Spleen (tissue), 7 donors: ENCODE measurements at regions not wholly inside any gene's neighbourhood (a gene's known extent, or its start where the extent isn't known, plus 50 kb on each side); places are given as distances from the start of the nearest gene placed in this dataset.

ENCODE experiments used
- POLR2A ChIP-seq, 3 donors: fragments of 450-650 bp; IDR thresholded peaks; one replicate each; pipeline ENCODE4 v1.5.1; 2017; ENCODE audit warnings: antibody characterized with exemption in 3 of 3, mild to moderate bottlenecking in 1 of 3
- TF ChIP-seq, protein P1 (sequence below), 11 experiments: fragments of 200-600 bp in 7 of 11; fragments of 450-650 bp in 4 of 11; sonication (generic) in 4 of 11; IDR thresholded peaks in 8 of 11; conservative IDR thresholded peaks in 3 of 11; 1 replicate in 7 of 11; 2 replicates in 4 of 11; pipeline versions ENCODE4 v1.4.0 to v1.8.0; 2016 to 2021; ENCODE audit warnings: antibody characterized with exemption in 11 of 11, inconsistent platforms in 4 of 11, mild to moderate bottlenecking in 1 of 11
- donor health status: DM: no; HTN: no; CAD: no; lungs with moderate emphysema.
- donor health status: DM: no; HTN: no; CAD: no.
- donor health status: DM: no; HTN: no; CAD: no.

DNA sequence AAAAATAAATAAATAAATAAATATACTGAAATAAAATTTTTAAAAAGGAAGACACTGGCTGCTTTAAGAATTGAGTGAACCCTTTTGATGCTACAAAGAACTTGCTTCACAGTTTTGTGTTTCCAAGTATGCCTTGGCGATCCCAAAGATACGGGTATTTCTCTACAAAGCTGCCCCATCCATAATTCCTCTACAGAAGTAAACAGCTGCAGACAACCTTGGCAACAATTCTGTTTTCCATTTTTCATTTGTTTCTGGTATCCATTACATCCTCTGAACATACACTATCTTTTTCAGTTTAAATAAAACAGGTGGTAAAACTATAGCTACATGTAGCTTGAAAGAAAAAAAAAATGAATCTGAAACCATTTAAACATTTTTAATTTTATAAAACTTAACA lies 552.8 kb upstream of the KLHL29 start:
- TF ChIP-seq, protein P1, sequence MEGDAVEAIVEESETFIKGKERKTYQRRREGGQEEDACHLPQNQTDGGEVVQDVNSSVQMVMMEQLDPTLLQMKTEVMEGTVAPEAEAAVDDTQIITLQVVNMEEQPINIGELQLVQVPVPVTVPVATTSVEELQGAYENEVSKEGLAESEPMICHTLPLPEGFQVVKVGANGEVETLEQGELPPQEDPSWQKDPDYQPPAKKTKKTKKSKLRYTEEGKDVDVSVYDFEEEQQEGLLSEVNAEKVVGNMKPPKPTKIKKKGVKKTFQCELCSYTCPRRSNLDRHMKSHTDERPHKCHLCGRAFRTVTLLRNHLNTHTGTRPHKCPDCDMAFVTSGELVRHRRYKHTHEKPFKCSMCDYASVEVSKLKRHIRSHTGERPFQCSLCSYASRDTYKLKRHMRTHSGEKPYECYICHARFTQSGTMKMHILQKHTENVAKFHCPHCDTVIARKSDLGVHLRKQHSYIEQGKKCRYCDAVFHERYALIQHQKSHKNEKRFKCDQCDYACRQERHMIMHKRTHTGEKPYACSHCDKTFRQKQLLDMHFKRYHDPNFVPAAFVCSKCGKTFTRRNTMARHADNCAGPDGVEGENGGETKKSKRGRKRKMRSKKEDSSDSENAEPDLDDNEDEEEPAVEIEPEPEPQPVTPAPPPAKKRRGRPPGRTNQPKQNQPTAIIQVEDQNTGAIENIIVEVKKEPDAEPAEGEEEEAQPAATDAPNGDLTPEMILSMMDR (IDR thresholded peaks at IDR 0.05 in 8 of 11, conservative IDR thresholded peaks at IDR 0.05 in 3 of 11): no peak
- no peak for TF ChIP-seq POLR2A (IDR thresholded peaks at IDR 0.05)
